Activated T-cell treated with anti-CD3 and anti-CD28 coated beads for 48 hours (primary cell): ENCODE measurements at regions not wholly inside any gene's neighbourhood (a gene's known extent, or its start where the extent isn't known, plus 50 kb on each side); places are given as distances from the start of the nearest gene placed in this dataset.

Source experiments
- DNase-seq: peaks from one replicate; pipeline ENCODE4 v3.0.0-alpha.2; 2020; ENCODE audit warnings: low read depth

DNA sequence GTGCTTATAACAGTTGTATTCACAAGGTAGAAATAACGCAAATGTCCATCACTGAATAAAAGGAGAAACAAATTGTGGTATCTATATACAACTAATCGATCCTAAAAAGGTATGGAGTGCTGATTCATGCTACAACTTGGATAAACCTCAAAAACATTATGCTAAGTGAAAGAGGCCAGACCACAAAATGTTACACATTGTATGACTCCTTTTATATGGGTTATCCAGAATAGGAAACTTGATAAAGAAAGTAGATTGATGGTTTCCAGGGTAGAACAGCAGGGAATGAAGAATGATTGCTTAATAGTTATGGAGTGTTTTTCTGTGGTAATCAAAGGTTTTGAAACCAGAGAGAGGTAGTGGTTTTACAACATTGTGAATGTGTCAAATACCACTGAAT is 432.2 kb upstream of the TRIB2 start:
- DNase-seq: no peak

DNA sequence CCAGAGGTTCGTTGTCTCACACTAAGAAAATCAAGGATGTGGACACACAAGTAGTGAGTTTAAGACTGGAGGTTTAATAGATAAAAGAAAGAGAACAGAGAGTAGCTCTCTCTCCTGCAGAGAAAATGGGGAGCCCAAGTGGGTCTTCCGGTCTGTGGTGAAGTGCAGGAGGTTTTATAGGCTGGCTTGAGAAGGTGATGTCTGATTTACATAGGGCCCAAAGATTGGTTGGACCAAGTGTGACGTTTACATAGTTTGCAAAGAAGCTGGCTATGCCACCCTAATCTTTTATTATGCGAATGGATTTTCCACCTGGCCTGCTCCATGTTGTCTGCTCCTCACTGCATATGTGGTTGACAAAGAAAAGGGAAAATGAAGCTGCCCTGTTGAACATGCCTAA is 430.4 kb upstream of the TRIB2 start:
- no peak for DNase-seq

DNA sequence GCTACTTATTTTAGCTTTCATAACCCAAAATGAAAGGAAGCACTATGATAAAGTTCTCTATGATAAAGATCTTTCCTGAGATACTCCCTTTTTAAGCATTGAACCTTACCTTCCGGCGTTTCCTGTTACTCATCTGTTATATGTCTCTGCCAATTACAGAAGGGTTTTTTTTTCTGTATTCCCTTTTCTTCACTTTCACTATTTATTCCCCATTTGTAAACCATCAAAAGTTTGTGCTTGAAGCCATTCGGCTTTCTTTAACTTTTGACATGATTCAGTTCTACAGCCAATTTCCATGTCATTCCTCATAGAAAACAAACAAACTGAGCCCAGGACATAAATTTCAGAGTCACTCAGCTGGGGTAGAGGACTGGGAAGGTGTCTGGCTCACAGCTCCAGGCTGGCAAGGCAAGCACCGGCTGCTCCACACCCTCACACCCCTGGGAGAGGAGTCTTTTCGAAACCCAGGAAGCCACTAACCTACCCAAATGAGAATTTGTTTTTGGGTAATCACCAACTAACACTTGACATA is 429.4 kb upstream of the TRIB2 start:
- DNase-seq: no peak

DNA sequence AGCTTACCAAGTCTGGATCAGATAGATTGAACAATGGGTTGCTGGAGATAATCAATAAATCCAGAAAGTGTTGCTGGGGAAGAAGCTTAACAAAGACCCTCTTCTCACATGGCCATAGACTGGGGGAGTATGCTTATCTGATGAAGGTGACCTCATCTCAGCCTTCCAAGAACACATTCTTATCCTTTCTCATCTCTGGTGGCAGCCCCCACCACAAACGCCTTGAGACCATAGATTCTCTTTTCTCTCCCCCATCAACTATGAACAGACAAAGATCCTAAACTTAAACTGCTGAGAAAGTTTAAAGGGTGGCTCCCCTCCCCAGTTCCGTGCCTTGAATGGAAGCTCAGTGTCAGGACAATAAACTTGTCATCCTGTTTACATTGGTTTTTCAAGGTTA is 428.7 kb upstream of the TRIB2 start:
- no peak for DNase-seq

DNA sequence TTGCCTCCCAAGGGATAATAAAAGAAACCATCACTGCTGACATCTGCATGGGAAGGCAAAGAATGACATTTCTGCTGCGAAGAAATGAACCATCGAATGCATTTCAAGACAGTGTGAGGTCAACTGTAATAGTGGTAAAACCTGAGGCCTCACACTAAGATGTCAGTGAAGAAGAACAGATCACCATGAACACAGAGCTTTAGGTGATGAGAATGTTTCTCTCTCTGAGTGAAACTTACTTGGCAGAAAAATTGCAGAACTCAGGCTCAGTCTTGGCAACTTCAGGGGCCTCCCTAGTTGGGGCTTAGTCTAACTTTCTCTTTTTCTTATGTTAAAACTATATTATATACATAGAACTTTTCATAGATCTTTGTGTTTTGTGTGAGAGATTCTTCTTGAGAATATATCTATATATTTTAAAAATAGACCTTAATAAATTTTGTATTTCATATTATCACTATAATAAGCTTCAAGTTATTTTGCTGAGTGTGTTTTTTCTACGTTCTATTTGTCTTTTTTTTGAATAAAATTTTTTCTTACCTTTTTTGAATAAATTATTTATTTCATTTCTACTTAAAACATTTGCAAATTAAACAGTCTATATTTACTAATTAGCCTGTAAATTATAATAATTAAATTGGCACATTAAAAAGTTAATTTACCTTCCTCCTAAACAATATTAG is 427.5 kb upstream of the TRIB2 start:
- DNase-seq: no peak

DNA sequence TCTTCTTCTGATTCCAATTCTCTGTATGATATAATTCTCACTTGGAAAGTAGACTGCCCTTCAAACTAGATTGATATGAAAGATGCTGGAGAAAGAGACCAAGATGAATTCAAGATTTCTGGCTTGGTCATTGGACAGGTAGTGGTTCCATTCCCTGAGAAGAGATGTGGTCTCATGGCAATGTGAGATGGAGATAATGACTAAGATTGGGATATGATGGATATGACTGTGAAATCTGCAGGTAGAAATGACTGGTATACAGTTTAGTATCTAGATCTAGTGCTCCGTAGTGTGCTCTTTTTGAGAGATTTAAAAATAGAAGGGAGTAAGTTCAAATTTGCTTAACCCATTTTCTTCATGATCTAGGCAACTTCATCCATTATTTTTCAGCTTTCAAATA is 425.4 kb upstream of the TRIB2 start:
- DNase-seq: no peak

DNA sequence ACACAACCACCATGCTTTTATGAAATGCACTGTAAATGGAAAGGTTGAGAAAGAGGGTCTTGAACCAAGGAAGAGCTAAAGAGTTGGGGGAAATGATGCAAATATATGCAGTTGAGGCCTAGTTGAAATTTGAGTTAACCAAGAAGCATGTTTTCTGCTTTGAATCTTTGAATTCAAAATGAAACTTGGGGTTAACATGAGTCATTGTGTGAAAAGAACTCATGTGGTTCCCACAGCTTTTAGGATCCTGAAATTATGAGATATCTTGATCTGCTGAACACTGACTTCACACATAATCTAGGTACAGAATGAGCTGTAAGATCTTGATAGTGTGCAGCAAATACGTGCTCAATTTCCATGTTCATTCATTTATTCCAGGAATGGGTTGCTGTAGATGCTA is 422.9 kb upstream of the TRIB2 start:
- DNase-seq: no peak

DNA sequence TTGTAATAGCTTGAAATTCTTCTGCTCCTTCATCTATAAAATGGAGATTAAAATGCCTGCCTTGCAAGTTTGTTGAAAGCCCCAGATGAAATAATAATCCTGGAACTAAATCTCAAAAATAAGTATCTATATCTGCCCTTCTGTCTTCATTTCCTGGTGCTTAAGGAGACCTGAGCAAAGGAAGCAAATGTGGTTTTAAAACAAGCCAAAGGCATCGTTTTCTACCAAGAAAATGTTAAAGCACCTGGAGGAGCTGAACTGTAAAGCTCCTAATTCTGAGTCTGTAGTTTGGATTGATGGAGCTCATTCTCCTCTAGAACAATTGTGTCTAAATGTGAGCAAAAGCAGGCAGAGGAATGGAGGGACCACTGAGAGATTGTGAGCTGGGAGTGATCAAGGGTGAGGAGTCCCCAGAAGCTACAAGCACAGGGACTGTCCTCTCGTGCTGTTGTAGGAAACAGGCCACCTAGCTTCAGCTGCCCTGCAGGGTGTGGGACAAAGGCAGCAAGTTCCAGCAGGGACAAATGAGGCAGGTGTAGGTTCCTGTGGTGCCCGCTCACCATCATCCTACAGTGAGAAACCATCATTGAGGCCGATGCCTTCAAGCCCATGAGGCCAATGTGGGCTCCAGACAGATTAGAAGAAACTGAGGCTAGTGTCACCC is 420.7 kb upstream of the TRIB2 start:
- DNase-seq: no peak

DNA sequence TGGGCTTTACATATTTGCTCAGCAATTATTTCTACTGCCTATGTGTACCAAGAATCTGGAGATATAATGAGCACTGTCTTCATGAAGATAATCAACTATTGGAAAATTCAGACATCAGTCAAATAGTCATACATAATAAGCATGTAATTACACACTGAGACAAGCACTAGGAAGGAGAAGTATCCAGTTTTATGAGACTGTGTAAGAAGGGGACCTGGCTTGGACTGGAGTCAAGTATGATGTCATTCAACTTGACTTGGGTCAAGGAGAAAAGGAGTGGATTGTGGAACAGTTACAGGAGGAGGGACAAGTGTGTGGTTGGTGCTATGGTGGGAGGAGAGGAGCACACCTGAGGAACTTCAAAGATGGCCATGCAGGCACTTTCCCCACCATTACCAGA is 419.8 kb upstream of the TRIB2 start:
- no peak for DNase-seq

DNA sequence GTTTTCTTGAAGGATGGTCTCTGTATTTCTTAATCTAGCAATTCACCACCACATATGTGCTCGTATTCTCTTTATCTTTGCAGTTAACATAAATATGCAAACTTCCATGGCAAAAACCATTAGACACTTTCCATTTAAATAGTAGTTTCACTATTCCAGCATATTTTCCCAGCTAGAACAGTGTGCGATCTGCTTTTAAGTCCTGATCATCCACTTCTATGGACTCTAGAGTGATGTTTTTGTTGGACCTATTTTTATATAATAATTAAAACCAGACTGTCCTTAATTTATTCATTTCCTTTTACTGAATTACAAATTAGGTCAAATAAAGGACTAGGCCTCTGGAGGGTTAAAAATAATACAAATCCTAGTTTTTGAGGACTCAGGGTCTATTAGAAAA is 418.4 kb upstream of the TRIB2 start:
- DNase-seq: no peak

DNA sequence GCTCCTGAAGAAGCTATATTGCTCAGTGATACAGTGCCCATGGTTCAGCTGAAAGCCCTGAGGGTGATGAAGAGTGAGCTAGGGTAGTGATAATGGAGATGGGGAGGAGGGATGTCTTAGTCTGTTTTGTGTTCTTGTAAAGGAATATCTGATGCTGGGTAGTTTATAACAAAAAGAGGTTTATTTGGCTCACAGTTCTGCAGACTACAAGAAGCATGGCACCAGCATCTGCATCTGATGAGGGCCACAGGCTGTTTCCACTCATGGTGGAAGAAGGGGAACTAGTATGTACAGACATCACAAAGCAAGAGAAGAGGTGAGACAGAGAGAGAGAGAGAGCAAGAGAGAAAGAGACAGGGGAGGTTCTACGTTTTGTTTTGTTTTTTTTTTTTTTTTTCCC is 417.3 kb upstream of the TRIB2 start:
- DNase-seq: no peak

DNA sequence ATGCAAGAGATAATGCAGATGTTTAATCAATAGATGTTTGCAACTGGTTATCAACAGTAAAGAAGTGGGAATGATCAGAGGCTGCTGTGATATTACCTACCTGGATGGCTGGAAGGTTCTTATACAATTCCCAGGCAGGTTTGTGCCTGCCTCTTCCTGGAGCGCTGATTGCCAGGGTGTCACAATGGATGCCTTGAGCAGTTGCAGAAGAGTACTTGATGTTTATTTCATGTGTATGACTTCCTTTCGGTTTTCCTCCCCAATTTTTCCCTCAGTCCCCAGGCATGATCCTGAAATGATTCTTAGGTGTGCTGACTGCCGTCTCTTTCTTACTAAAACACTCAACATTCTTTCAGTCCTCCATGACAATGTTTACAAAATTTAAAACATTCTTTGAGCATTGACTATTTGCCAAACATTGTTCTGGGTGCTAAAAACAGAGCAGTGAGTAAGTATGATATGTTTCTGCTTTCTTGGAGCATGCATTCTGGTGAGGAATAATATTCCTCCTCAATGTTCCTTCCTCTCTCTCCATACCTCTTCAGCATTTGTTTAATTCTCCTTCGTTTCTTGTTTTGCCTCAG is 416.6 kb upstream of the TRIB2 start:
- DNase-seq: no peak

DNA sequence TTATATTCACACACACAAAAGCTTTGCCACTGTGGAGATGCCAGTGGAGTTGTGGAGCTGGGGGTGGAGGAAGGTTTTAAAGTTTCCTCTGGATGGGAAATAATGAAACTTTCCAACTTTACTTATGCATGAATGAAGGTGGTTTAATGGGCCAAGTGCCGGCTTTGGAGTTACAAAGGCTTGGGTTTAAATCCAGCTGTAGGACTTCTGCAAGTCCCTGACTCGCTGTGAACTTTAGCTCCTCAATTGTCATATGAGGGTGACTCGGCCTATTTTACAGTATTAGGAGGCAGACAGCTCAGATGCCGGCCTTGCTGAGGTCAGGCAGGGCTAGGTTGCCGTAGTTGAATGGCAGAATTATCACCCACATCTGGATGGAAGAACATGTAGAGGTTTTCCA is 415.8 kb upstream of the TRIB2 start:
- DNase-seq: no peak

DNA sequence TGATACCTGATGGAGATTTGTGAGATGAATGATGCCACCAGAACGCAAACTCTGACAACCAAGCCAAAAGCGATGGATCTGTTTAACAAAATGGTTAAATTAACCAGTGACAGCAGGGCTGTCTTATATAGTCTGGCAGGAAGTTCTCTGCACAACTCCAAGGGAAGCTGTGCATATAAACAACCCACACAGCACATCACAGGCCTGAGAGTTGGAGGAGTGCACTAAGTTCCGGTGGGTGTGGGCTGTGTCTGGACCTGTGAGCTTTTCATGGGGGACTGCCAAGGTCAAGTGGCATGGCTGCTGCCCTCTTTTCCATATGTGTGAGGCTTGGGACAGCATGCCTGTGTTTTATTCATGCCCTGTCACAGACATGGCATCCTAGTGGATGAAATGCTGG is 414.6 kb upstream of the TRIB2 start:
- DNase-seq: no peak

DNA sequence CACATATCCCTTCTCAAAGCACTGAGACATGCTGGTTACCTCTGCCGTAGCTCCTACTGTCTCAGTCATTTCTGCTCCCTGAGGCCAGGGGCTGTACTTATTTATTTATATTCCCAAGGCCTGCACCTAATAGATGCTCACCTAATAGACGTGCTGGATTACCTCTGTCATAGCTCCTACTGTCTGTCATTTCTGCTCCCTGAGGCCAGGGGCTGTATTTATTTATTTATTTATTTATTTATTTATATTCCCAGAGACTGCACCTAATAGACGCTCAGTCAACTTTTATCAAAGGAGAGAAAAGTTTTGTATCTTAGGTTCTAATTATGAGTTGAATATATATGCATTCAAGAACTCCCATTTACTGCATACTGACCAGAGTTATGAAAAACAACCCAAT is 414.0 kb upstream of the TRIB2 start:
- no peak for DNase-seq

DNA sequence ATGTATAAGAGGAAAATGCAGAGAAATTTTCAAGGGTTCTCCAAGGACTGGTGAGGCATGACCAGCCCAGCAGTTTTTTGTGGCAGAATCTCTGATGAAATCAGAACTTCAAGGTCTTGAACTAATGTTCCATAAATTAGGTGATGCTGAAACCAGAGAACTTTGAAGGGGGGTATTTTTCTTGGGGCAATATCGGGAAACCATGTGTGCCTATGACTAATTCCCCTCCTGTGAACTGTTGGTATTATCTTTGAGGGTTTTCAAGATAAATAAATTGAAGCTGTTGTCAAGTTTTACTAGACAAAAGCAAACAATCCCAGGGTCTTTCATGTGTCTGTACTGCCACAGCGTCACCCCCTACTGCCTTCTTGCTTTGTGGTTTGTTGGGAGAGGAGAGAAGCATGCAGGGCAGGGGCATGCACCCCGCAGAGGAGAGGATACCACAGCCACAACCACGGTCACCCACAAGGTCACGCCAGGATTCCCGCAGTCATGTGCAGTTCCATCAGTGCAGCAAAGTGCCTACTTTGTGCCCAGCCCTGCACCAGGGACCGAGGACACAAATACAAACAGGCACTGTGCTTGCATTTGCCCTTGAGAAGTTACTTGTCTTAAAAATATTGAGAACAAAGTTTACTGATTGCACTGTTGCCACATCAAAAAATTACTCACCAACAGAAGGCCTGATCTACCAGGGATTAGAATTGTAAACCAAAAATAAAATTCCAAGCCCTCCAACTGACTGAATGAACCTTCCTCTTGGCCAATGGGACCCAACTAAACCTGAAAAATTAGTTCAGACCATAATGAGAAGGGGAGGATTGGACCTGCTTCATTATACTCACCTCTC is 413.3 kb upstream of the TRIB2 start:
- DNase-seq: peak; percentile 10

DNA sequence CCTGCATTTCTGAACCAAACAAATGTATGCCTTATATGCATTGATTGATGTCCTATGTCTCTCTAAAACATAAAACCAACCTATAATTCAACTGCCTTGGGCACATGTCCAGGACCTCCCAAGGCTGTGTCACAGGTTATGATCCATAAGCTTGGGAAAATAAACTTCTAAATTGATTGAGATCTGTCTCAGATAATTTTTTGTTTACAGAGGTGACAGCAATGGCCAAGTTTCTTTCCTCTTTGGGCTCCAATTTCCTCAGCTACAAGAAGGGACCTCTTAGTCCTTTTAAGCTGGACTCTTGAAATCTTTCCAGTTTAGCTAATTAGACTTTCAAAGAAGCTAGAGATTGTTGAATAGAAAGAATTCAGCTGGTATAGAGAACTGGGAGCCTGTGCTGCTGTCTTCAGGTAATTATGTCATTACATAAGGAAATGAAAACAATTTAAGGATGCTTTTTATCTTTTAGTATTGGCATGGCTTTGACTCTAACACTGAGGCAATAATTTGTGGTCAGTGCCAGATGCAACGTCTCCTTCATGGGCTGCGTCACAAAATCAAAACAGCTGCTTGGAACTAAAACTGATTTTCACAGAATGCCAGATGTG is 412.1 kb upstream of the TRIB2 start:
- no peak for DNase-seq

DNA sequence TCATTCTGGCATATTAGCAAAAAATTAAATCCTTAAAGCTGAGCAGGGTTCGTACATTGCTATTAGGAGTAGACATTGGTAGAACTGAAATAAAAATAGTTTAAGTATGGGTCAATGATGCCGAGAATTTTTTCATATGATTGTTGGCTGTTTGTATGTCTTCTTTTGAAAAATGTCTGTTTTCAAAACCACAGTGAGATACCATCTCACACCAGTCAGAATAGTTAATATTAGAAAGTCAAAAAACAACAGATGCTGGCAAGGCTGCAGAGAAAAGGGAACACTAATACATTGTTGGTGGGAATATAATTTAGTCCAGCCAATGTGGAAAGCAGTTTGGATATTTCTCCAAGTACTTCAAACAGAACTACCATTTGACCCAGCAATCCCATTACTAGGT is 410.8 kb upstream of the TRIB2 start:
- DNase-seq: no peak

DNA sequence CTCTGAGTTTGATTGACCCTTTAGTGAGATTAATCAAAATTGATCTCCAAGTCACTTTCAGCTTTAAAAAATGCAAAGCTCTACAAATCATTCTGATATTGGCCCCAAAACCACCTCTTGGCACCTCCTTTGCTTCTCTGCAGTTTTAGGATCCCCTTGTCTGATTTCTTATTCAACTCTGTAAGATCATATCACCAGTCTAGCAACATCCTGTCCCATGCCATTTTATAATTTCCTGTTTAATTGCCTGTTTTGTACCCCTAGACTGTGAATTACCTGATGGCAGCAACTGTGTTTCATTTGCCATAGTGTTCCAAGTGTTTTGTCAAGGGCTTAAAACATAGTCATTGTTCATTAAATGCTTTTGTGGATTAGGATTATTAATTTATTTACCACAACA is 406.3 kb upstream of the TRIB2 start:
- no peak for DNase-seq

DNA sequence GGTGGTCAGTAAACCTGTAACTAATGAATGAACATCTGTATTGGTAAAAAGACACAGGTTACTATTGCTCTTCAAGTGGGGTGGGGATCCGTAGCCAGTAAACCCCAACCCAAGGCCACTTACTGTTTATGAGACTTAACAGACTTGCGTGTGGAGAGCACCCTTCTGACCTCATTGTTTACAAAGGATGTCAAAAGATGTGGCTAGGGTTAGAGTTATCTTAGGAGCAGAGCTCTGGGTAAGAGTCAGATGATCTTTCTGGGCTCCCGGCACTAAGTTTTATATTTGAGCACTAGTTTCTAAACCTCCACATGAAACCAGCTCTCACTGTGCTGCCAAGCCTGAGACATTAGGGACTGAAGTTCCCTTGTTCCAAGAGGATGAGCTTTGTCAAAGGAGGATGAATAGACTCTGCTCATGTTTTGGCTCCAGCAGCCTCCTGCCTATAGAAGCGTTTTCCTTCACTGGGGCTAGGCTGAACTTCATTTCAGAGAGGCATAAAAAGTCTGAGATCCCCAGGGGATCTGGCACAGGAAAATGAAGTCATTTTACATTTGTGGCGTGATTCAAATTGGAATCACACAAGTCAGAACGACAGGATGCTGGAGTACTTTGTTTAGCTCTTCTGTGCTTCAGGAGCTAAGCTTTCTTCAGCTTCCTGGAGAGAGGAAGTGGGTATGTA is 403.1 kb upstream of the TRIB2 start:
- no peak for DNase-seq

DNA sequence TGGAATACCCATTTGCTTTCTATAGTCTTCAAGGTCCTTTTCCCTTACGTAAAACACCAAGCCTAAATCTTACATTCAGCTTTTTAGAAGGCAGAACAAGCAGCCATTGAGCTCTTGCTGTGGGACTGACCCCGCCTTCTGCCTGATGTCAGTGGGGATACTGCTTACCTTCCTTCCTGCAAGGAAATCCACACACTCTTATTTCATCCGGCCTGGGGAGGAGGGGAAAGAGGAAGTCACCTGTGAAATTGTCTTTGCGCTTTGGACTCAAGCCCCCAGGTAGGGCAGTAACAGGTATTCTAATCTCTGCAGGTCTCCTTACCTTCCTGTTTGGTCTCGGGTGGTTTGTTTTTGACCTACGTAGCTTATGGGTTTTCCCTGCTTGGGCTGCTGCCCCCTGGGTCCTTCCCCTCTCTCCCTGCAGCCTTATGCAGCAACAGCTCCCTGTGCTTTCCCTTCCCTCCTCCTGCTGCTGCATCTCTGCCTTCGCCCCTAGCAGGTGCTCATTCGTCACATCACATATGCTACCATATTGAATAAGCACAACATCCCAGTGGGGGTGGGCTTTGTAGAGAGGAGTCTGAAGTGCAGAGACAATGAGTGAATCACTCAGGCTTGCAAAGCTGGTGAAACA is 402.5 kb upstream of the TRIB2 start:
- no peak for DNase-seq
